ENCODE measurements at regions not wholly inside any gene's neighbourhood (a gene's known extent, or its start where the extent isn't known, plus 50 kb on each side); places are given as distances from the start of the nearest gene placed in this dataset.

GRCh38 chr21:38979271-38980121, 173.8 kb downstream of the ETS2 start:
- TF ChIP-seq TSHZ2 (CRISPR knock-in tag; IDR thresholded peaks at IDR 0.05) (no peak), ARNTL (CRISPR knock-in tag; IDR thresholded peaks at IDR 0.05; ENCODE audit: borderline replicate concordance, low read depth) (no peak), ESRRG (CRISPR knock-in tag; IDR thresholded peaks at IDR 0.05) (no peak), RARB (CRISPR knock-in tag; IDR thresholded peaks at IDR 0.05) (no peak), POU6F1 (CRISPR knock-in tag; IDR thresholded peaks at IDR 0.05; ENCODE audit: borderline replicate concordance, low read depth) (no peak), CREB5 (CRISPR knock-in tag; IDR thresholded peaks at IDR 0.05; ENCODE audit: low read depth) (no peak), PATZ1 (CRISPR knock-in tag; IDR thresholded peaks at IDR 0.05; ENCODE audit: borderline replicate concordance) (no peak), ZFP30 (CRISPR knock-in tag; IDR thresholded peaks at IDR 0.05) (no peak), ZNF8 (CRISPR knock-in tag; IDR thresholded peaks at IDR 0.05) (no peak), OSR1 (CRISPR knock-in tag; IDR thresholded peaks at IDR 0.05) (no peak), PPARA (CRISPR knock-in tag; IDR thresholded peaks at IDR 0.05; ENCODE audit: borderline replicate concordance) (no peak), GLIS3 (CRISPR knock-in tag; IDR thresholded peaks at IDR 0.05) (no peak), ZC3H10 (CRISPR knock-in tag; IDR thresholded peaks at IDR 0.05) (no peak), ISL1 (CRISPR knock-in tag; IDR thresholded peaks at IDR 0.05) (no peak), ZNF565 (CRISPR knock-in tag; conservative IDR thresholded peaks at IDR 0.05; ENCODE audit: low read depth) (no peak), ZFP3 (CRISPR knock-in tag; IDR thresholded peaks at IDR 0.05) (no peak), TCF4 (CRISPR knock-in tag; IDR thresholded peaks at IDR 0.05; ENCODE audit: borderline replicate concordance) (no peak), SNAI2 (CRISPR knock-in tag; IDR thresholded peaks at IDR 0.05) (no peak)
- ATAC-seq, result no peak; the same call in 2 of the 3 replicates

- no peak for TF ChIP-seq GLIS3 (CRISPR knock-in tag; IDR thresholded peaks at IDR 0.05)
- no peak for TF ChIP-seq ZFP30 (CRISPR knock-in tag; IDR thresholded peaks at IDR 0.05)
- no peak for TF ChIP-seq BACH2 (CRISPR knock-in tag; IDR thresholded peaks at IDR 0.05; ENCODE audit: borderline replicate concordance)
- no peak for TF ChIP-seq TCF4 (CRISPR knock-in tag; IDR thresholded peaks at IDR 0.05; ENCODE audit: borderline replicate concordance)
- TF ChIP-seq ZNF70 (CRISPR knock-in tag; IDR thresholded peaks at IDR 0.05), result no peak
- no peak for TF ChIP-seq ARNTL (CRISPR knock-in tag; IDR thresholded peaks at IDR 0.05; ENCODE audit: borderline replicate concordance, low read depth)
- TF ChIP-seq PATZ1 (CRISPR knock-in tag; IDR thresholded peaks at IDR 0.05; ENCODE audit: borderline replicate concordance), result no peak
- no peak for TF ChIP-seq ZC3H10 (CRISPR knock-in tag; IDR thresholded peaks at IDR 0.05)
- TF ChIP-seq CSRNP3 (CRISPR knock-in tag; IDR thresholded peaks at IDR 0.05), result no peak
- no peak for TF ChIP-seq ZNF565 (CRISPR knock-in tag; conservative IDR thresholded peaks at IDR 0.05; ENCODE audit: low read depth)
- TF ChIP-seq TSHZ2 (CRISPR knock-in tag; IDR thresholded peaks at IDR 0.05), result no peak
- no peak for TF ChIP-seq PPARA (CRISPR knock-in tag; IDR thresholded peaks at IDR 0.05; ENCODE audit: borderline replicate concordance)
- TF ChIP-seq RARB (CRISPR knock-in tag; IDR thresholded peaks at IDR 0.05), result no peak
- TF ChIP-seq ISL1 (CRISPR knock-in tag; IDR thresholded peaks at IDR 0.05), result no peak
- ATAC-seq, result no peak
Measured at GRCh38 chr21:38976900-38977299, 171.2 kb downstream of the ETS2 start.
